ENCODE measurements at regions not wholly inside any gene's neighbourhood (a gene's known extent, or its start where the extent isn't known, plus 50 kb on each side); places are given as distances from the start of the nearest gene placed in this dataset.

DNA sequence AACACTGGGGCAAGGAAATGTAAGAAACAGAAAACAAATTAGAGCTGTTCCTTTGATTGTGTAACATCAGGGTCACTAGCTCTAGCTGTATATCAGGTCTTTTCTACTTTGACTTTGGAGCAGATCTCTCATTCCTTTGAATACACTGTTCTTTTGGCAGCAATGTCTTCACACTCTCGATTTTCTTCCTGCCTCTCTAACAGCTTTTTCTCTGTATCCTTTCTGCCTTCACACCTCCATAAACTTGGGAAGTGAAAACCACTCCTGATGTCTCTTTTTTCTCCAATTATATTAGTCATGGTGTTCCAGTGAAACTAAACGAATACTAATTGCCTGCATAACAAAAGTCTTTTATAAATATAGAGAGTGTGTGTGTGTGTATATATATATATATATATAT, 1458.0 kb downstream of the NCAM2 start:
- SMC1A ChIA-PET (ENCODE audit: uncharacterized antibody, unreplicated experiment), result no interaction called here

More for the DNA sequence above, 1458.0 kb downstream of the NCAM2 start:
- Histone ChIP-seq H4K20me1 (ENCODE audit: control insufficient read depth, insufficient read depth) (no peaks in the 10 kb centered on the region), H3K79me2 (ENCODE audit: control insufficient read depth, insufficient read depth, low read length) (no peaks in the 10 kb centered on the region), H3K36me3 (ENCODE audit: control insufficient read depth in 2 of 2, insufficient read depth in 2 of 2, low read length in 1 of 2) (no peaks in the 10 kb centered on the region), H3K27ac (ENCODE audit: control insufficient read depth, insufficient read depth) (no peak overlapping the region), H3K4me1 (ENCODE audit: control insufficient read depth, insufficient read depth, low read length) (no peaks in the 10 kb centered on the region), H3K4me2 (ENCODE audit: control insufficient read depth, insufficient read depth) (no peak overlapping the region), H3K9ac (ENCODE audit: control insufficient read depth, insufficient read depth, low read length) (no peak overlapping the region), H3K4me3 (no peak overlapping the region), H2AFZ (ENCODE audit: control insufficient read depth, low read depth, low read length) (no peak overlapping the region), H3K27me3 (replicated peaks in 1 of 2; ENCODE audit: control insufficient read depth in 2 of 2, insufficient read depth in 2 of 2, low read length in 1 of 2) (no peaks in the 10 kb centered on the region), H3K9me3 (replicated peaks; ENCODE audit: control insufficient read depth, insufficient read depth, low read length) (no peaks in the 10 kb centered on the region)
- 0% methylated on average over 2 of the region's 2 CpGs for WGBS (ENCODE audit: insufficient coverage, insufficient replicate concordance, low lambda C conversion rate, missing lambda C conversion rate)
- ChIA-PET RAD21 (ENCODE audit: unreplicated experiment) (no interaction called here), CTCF (no interaction called here), POLR2A (no interaction called here)
- no peak for DNase-seq (ENCODE audit: low read depth, low spot score)
- ATAC-seq, result no peak
- in situ Hi-C loops (cut with MboI) (no loop called here), intact Hi-C loops (cut with micrococcal nuclease; ENCODE audit: unreplicated experiment) (no loop called here)
- TF ChIP-seq, protein P1, sequence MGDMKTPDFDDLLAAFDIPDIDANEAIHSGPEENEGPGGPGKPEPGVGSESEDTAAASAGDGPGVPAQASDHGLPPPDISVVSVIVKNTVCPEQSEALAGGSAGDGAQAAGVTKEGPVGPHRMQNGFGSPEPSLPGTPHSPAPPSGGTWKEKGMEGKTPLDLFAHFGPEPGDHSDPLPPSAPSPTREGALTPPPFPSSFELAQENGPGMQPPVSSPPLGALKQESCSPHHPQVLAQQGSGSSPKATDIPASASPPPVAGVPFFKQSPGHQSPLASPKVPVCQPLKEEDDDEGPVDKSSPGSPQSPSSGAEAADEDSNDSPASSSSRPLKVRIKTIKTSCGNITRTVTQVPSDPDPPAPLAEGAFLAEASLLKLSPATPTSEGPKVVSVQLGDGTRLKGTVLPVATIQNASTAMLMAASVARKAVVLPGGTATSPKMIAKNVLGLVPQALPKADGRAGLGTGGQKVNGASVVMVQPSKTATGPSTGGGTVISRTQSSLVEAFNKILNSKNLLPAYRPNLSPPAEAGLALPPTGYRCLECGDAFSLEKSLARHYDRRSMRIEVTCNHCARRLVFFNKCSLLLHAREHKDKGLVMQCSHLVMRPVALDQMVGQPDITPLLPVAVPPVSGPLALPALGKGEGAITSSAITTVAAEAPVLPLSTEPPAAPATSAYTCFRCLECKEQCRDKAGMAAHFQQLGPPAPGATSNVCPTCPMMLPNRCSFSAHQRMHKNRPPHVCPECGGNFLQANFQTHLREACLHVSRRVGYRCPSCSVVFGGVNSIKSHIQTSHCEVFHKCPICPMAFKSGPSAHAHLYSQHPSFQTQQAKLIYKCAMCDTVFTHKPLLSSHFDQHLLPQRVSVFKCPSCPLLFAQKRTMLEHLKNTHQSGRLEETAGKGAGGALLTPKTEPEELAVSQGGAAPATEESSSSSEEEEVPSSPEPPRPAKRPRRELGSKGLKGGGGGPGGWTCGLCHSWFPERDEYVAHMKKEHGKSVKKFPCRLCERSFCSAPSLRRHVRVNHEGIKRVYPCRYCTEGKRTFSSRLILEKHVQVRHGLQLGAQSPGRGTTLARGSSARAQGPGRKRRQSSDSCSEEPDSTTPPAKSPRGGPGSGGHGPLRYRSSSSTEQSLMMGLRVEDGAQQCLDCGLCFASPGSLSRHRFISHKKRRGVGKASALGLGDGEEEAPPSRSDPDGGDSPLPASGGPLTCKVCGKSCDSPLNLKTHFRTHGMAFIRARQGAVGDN (IDR thresholded peaks at IDR 0.05), result no peak
- TF ChIP-seq SMAD5 (IDR thresholded peaks at IDR 0.05; ENCODE audit: low read depth) (no peak), TBL1XR1 (IDR thresholded peaks at IDR 0.05; ENCODE audit: low read depth, low read length) (no peak), MTA2 (IDR thresholded peaks at IDR 0.05; ENCODE audit: low read depth) (no peak), BRCA1 (IDR thresholded peaks at IDR 0.05; ENCODE audit: low read depth, low read length) (no peak), ASH2L (IDR thresholded peaks at IDR 0.05; ENCODE audit: borderline replicate concordance, low read depth) (no peak), GATAD2B (conservative IDR thresholded peaks at IDR 0.05; ENCODE audit: low read depth) (no peak)
- TF ChIP-seq, protein P2, sequence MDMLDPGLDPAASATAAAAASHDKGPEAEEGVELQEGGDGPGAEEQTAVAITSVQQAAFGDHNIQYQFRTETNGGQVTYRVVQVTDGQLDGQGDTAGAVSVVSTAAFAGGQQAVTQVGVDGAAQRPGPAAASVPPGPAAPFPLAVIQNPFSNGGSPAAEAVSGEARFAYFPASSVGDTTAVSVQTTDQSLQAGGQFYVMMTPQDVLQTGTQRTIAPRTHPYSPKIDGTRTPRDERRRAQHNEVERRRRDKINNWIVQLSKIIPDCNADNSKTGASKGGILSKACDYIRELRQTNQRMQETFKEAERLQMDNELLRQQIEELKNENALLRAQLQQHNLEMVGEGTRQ (IDR thresholded peaks at IDR 0.05; ENCODE audit: borderline replicate concordance, low read depth, low read length), result no peak
- no TSS peak for BruUV-seq (replicated peaks)
- no peak for FAIRE-seq
